ENCODE measurements at regions not wholly inside any gene's neighbourhood (a gene's known extent, or its start where the extent isn't known, plus 50 kb on each side); places are given as distances from the start of the nearest gene placed in this dataset.
"Not testable (repeated sequence)": the region's sequence is repeated elsewhere in the genome, so short reads cannot be mapped to it uniquely, and the experiment has no call there.

GRCh38 chr9:71282116-71282515, 160.7 kb upstream of the TRPM3 start:
- TF ChIP-seq CTCF, POLR2A, POLR2AphosphoS5, EP300 (IDR thresholded peaks at IDR 0.05): not testable (repeated sequence)
